ENCODE measurements at regions not wholly inside any gene's neighbourhood (a gene's known extent, or its start where the extent isn't known, plus 50 kb on each side); places are given as distances from the start of the nearest gene placed in this dataset.

DNA sequence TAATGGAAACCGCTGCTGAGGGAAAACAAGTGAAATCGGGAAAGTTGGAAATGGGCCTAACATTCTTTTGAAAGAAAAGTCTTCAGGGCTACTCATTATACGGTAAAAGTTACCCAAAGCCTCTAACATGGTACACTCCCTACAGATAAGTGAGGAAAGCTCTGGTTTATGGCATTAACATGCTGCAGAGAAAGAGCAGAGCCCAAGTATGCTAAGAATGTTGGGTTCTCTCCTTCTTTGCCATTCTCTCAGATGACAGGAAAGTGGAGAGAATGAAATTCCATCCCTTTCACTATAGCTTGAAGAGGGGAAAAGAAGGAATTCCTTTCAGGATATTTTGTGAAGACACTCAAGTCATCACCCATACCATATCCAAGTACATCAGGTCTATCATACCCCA lies 348.0 kb downstream of the SEC23A start:
- H3K79me1 ChIP-seq (ENCODE audit: low read depth in 1 of 2, low read length in 2 of 2) = no peaks in the 10 kb centered on the region
- in situ Hi-C loops (cut with MboI; ENCODE audit: low sequenced_read_pairs) = no loop called here
- ChIA-PET POLR2A (ENCODE audit: unreplicated experiment) (no interaction called here), CTCF (no interaction called here)
- H3K9me1 ChIP-seq (ENCODE audit: insufficient read depth, low read length) = no peaks in the 10 kb centered on the region
- H3K14ac ChIP-seq (replicated peaks; ENCODE audit: low read depth, low read length) = no peak overlapping the region
- H4K91ac ChIP-seq (ENCODE audit: insufficient read depth, low read depth, low read length) = no peak overlapping the region
- H3K27ac ChIP-seq (ENCODE audit: insufficient read depth, low read length) = no peak overlapping the region
- H3K4me3 ChIP-seq (ENCODE audit: insufficient read depth, low read depth, low read length) = no peak overlapping the region
- H3K36me3 ChIP-seq (ENCODE audit: control insufficient read depth, insufficient read depth, low read length) = no peaks in the 10 kb centered on the region
- H2BK120ac ChIP-seq (ENCODE audit: low read depth, low read length) = no peak overlapping the region
- WGBS, 2 experiments (ENCODE audit: extremely low coverage in 2 of 2, insufficient read length in 1 of 2) = no CpG with 5 or more reads among the region's 3 CpGs
- BruUV-seq (replicated peaks) = no TSS peak
- no peak overlapping the region for H3K56ac ChIP-seq (ENCODE audit: extremely low read depth, insufficient read depth, low read length)
- H2AK9ac ChIP-seq (replicated peaks; ENCODE audit: low read depth, low read length, poor library complexity) = no peak overlapping the region
- no peaks in the 10 kb centered on the region for H3K27me3 ChIP-seq (ENCODE audit: control insufficient read depth, insufficient read depth, low read length)
- no peak overlapping the region for H3K4me2 ChIP-seq (ENCODE audit: low read depth, low read length)
- H2AFZ ChIP-seq (replicated peaks; ENCODE audit: low read length, poor library complexity) = no peak overlapping the region
- no peaks in the 10 kb centered on the region for H4K20me1 ChIP-seq (ENCODE audit: insufficient read depth, low read length)
- no peaks in the 10 kb centered on the region for H3K9me3 ChIP-seq (ENCODE audit: control insufficient read depth, insufficient read depth, low read length)
- H4K5ac ChIP-seq (ENCODE audit: low read depth, low read length) = no peak overlapping the region
- ATAC-seq (ENCODE audit: low read depth) = no peak
- DNase-seq = no peak
- no peak overlapping the region for H3K4ac ChIP-seq (ENCODE audit: low read depth, low read length)
- H3K23ac ChIP-seq (ENCODE audit: low read depth, low read length) = no peak overlapping the region
- intact Hi-C loops (cut with micrococcal nuclease) = no loop called here
- H2BK15ac ChIP-seq (ENCODE audit: low read depth, low read length) = no peak overlapping the region
- TF ChIP-seq RAD21 (IDR thresholded peaks at IDR 0.05; ENCODE audit: low read length) (no peak), RCOR1 (IDR thresholded peaks at IDR 0.05; ENCODE audit: insufficient replicate concordance, low read length) (no peak), MAFK (IDR thresholded peaks at IDR 0.05; ENCODE audit: low read depth, low read length) (no peak), SMC3 (IDR thresholded peaks at IDR 0.05; ENCODE audit: low read depth, low read length) (no peak), MAZ (IDR thresholded peaks at IDR 0.05; ENCODE audit: borderline replicate concordance, low read depth, low read length) (no peak), BHLHE40 (IDR thresholded peaks at IDR 0.05; ENCODE audit: low read depth, low read length) (no peak), MXI1 (IDR thresholded peaks at IDR 0.05; ENCODE audit: borderline replicate concordance, low read depth, low read length) (no peak)
- TF ChIP-seq, protein P1, sequence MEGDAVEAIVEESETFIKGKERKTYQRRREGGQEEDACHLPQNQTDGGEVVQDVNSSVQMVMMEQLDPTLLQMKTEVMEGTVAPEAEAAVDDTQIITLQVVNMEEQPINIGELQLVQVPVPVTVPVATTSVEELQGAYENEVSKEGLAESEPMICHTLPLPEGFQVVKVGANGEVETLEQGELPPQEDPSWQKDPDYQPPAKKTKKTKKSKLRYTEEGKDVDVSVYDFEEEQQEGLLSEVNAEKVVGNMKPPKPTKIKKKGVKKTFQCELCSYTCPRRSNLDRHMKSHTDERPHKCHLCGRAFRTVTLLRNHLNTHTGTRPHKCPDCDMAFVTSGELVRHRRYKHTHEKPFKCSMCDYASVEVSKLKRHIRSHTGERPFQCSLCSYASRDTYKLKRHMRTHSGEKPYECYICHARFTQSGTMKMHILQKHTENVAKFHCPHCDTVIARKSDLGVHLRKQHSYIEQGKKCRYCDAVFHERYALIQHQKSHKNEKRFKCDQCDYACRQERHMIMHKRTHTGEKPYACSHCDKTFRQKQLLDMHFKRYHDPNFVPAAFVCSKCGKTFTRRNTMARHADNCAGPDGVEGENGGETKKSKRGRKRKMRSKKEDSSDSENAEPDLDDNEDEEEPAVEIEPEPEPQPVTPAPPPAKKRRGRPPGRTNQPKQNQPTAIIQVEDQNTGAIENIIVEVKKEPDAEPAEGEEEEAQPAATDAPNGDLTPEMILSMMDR (conservative IDR thresholded peaks at IDR 0.05; ENCODE audit: low read depth, low read length) = no peak
- dilution Hi-C loops (cut with HindIII; ENCODE audit: low sequenced_read_pairs, unreplicated experiment) = no loop called here
- no peak overlapping the region for H2BK5ac ChIP-seq (ENCODE audit: low read depth, low read length, poor library complexity, severe bottlenecking)
- no peak overlapping the region for H2BK20ac ChIP-seq (ENCODE audit: low read depth, low read length)
- H3K4me1 ChIP-seq (ENCODE audit: control insufficient read depth, insufficient read depth, low read length) = no peaks in the 10 kb centered on the region
- no peak overlapping the region for H3K18ac ChIP-seq (ENCODE audit: low read depth, low read length)
- no peak overlapping the region for H3K9ac ChIP-seq (ENCODE audit: low read depth, low read length)
- H4K8ac ChIP-seq (ENCODE audit: low read depth in 2 of 2, low read length in 2 of 2) = no peak overlapping the region
- no peak overlapping the region for H2AK5ac ChIP-seq (ENCODE audit: low read depth, low read length)
